ENCODE measurements at regions not wholly inside any gene's neighbourhood (a gene's known extent, or its start where the extent isn't known, plus 50 kb on each side); places are given as distances from the start of the nearest gene placed in this dataset.
"Not testable (repeated sequence)": the region's sequence is repeated elsewhere in the genome, so short reads cannot be mapped to it uniquely, and the experiment has no call there.

DNA sequence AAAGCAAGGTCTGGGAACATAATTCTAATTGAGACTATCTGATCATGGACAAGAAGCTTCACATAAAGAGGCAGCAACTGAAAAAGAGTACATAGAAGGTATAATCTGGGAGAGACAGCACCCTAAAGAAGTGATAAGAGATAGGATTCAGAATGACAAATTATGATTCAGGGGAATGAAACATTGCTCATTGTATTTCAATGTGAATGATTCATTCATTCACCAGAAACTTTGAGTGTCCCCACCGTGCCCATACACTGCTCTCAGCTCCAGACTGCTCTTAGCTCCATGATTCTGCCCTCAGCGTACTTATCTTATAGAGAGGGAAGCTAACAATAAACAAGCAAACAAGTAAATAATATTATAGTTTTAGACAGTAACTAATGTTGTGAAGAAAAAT, 329.3 kb upstream of the IRAK1BP1 start:
- 63% methylated on average over 1 of the region's 2 CpGs for WGBS

DNA sequence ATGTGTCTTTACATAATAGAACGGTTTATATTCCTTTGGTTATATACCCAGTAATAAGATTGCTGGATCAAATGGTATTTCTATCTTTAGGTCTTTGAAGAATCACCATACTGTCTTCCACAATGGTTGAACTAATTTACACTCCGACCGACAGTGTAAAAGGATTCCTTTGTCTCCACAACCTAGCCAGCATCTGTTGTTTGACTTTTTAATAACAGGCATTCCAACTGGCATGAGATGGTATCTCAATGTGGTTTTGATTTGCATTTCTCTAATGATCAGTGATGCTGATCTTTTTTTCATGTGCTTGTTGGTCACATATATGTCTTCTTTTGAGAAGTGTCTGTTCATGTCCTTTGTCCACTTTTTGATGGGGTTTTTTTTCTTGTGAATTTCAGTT, 319.7 kb upstream of the IRAK1BP1 start:
- not testable (repeated sequence) for H2AK5ac ChIP-seq (ENCODE audit: low read length, severe bottlenecking); H4K8ac ChIP-seq (ENCODE audit: low read length); DNase-seq; H3K4ac ChIP-seq (ENCODE audit: low read depth in 1 of 2, low read length in 2 of 2); H3K27me3 ChIP-seq (ENCODE audit: control insufficient read depth in 1 of 2, insufficient read depth in 1 of 2, low read length in 2 of 2); H2AFZ ChIP-seq (ENCODE audit: low read depth, low read length); H2BK5ac ChIP-seq (ENCODE audit: low read depth, low read length, poor library complexity, severe bottlenecking); H3K79me1 ChIP-seq (replicated peaks; ENCODE audit: low read length, poor library complexity, severe bottlenecking); H3K4me3 ChIP-seq (ENCODE audit: insufficient read depth in 1 of 2, low read depth in 1 of 2, low read length in 2 of 2); H3K23ac ChIP-seq (ENCODE audit: low read length in 2 of 2); H2BK15ac ChIP-seq (ENCODE audit: low read depth, poor library complexity, severe bottlenecking); H3K9me3 ChIP-seq (ENCODE audit: control insufficient read depth, low read length); H2BK12ac ChIP-seq (ENCODE audit: low read length in 2 of 2); H3K18ac ChIP-seq (ENCODE audit: low read depth in 1 of 2, low read length in 2 of 2); H3K4me2 ChIP-seq (ENCODE audit: low read length, poor library complexity, severe bottlenecking); H2BK120ac ChIP-seq (ENCODE audit: low read depth, low read length); H4K91ac ChIP-seq (ENCODE audit: low read length); H3K4me1 ChIP-seq (ENCODE audit: control insufficient read depth, insufficient read depth, low read depth, low read length); H3K27ac ChIP-seq (ENCODE audit: low read length, poor library complexity, severe bottlenecking); H3K36me3 ChIP-seq (ENCODE audit: control insufficient read depth in 1 of 2, insufficient read depth in 2 of 2, low read depth in 1 of 2, low read length in 2 of 2); H3K9ac ChIP-seq (ENCODE audit: low read length); H3K14ac ChIP-seq (ENCODE audit: low read length in 2 of 2)
- 93% methylated on average over 3 of the region's 3 CpGs for WGBS

More for the DNA sequence above, 329.3 kb upstream of the IRAK1BP1 start:
- no peak overlapping the region for H2BK15ac ChIP-seq (ENCODE audit: low read depth, poor library complexity, severe bottlenecking)
- H3K23ac ChIP-seq (ENCODE audit: low read length in 2 of 2): no peak overlapping the region
- DNase-seq: no peak
- peaks cover 3% of the 10 kb centered on the region for H3K9me3 ChIP-seq (ENCODE audit: control insufficient read depth, low read length)
- H4K91ac ChIP-seq (ENCODE audit: low read length): no peak overlapping the region
- H3K27me3 ChIP-seq (ENCODE audit: control insufficient read depth in 1 of 2, insufficient read depth in 1 of 2, low read length in 2 of 2): no peaks in the 10 kb centered on the region
- no peaks in the 10 kb centered on the region for H3K4me1 ChIP-seq (ENCODE audit: control insufficient read depth, insufficient read depth, low read depth, low read length)
- H2BK120ac ChIP-seq (ENCODE audit: low read depth, low read length): no peak overlapping the region
- H3K4me2 ChIP-seq (ENCODE audit: low read length, poor library complexity, severe bottlenecking): no peak overlapping the region
- H3K36me3 ChIP-seq (ENCODE audit: control insufficient read depth in 1 of 2, insufficient read depth in 2 of 2, low read depth in 1 of 2, low read length in 2 of 2): no peaks in the 10 kb centered on the region
- no peak overlapping the region for H2AK5ac ChIP-seq (ENCODE audit: low read length, severe bottlenecking)
- no peak overlapping the region for H2AFZ ChIP-seq (ENCODE audit: low read depth, low read length)
- H3K79me1 ChIP-seq (replicated peaks; ENCODE audit: low read length, poor library complexity, severe bottlenecking): no peaks in the 10 kb centered on the region
- H2BK12ac ChIP-seq (ENCODE audit: low read length in 2 of 2): no peak overlapping the region
- H3K4ac ChIP-seq (ENCODE audit: low read depth in 1 of 2, low read length in 2 of 2): no peak overlapping the region
- no peak overlapping the region for H3K18ac ChIP-seq (ENCODE audit: low read depth in 1 of 2, low read length in 2 of 2)
- H4K8ac ChIP-seq (ENCODE audit: low read length): no peak overlapping the region
- H3K14ac ChIP-seq (ENCODE audit: low read length in 2 of 2): no peak overlapping the region
- H3K9ac ChIP-seq (ENCODE audit: low read length): no peak overlapping the region
- H3K4me3 ChIP-seq (ENCODE audit: insufficient read depth in 1 of 2, low read depth in 1 of 2, low read length in 2 of 2): no peak overlapping the region
- no peak overlapping the region for H2BK5ac ChIP-seq (ENCODE audit: low read depth, low read length, poor library complexity, severe bottlenecking)
- no peak overlapping the region for H3K27ac ChIP-seq (ENCODE audit: low read length, poor library complexity, severe bottlenecking)

DNA sequence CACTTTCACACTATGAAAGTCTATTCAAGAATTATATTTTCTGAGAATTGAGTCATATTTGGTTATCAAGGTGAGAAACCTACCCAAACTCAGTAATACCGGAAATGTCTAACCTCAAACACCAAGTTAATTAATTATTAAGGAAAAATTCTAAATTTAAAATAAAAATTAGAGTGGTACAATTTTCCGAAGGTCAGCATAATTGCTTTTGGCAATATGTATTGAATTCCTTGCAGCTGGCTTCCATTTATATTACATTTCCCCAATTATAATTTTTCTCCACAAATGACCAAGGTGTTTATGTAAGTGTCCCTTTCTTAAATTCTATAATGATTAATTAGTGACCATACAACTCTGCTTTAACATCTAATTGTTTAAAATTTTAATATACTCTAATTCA, 316.0 kb upstream of the IRAK1BP1 start:
- H2BK12ac ChIP-seq (ENCODE audit: low read length in 2 of 2): no peak overlapping the region
- H3K4me1 ChIP-seq (ENCODE audit: control insufficient read depth, insufficient read depth, low read depth, low read length): no peaks in the 10 kb centered on the region
- H3K23ac ChIP-seq (ENCODE audit: low read length in 2 of 2): no peak overlapping the region
- H3K36me3 ChIP-seq (ENCODE audit: control insufficient read depth in 1 of 2, insufficient read depth in 2 of 2, low read depth in 1 of 2, low read length in 2 of 2): no peaks in the 10 kb centered on the region
- WGBS: no CpG with 5 or more reads among the region's 2 CpGs
- H3K27ac ChIP-seq (ENCODE audit: low read length, poor library complexity, severe bottlenecking): no peak overlapping the region
- H2BK5ac ChIP-seq (ENCODE audit: low read depth, low read length, poor library complexity, severe bottlenecking): no peak overlapping the region
- no peak overlapping the region for H3K4me2 ChIP-seq (ENCODE audit: low read length, poor library complexity, severe bottlenecking)
- H2AFZ ChIP-seq (ENCODE audit: low read depth, low read length): no peak overlapping the region
- H3K14ac ChIP-seq (ENCODE audit: low read length in 2 of 2): no peak overlapping the region
- peaks cover 15% of the 10 kb centered on the region for H3K9me3 ChIP-seq (ENCODE audit: control insufficient read depth, low read length)
- no peak for DNase-seq
- H3K27me3 ChIP-seq (ENCODE audit: control insufficient read depth in 1 of 2, insufficient read depth in 1 of 2, low read length in 2 of 2): no peaks in the 10 kb centered on the region
- no peaks in the 10 kb centered on the region for H3K79me1 ChIP-seq (replicated peaks; ENCODE audit: low read length, poor library complexity, severe bottlenecking)
- H3K4ac ChIP-seq (ENCODE audit: low read depth in 1 of 2, low read length in 2 of 2): no peak overlapping the region
- H4K8ac ChIP-seq (ENCODE audit: low read length): no peak overlapping the region
- no peak overlapping the region for H3K18ac ChIP-seq (ENCODE audit: low read depth in 1 of 2, low read length in 2 of 2)
- no peak overlapping the region for H2AK5ac ChIP-seq (ENCODE audit: low read length, severe bottlenecking)
- H2BK120ac ChIP-seq (ENCODE audit: low read depth, low read length): no peak overlapping the region
- no peak overlapping the region for H4K91ac ChIP-seq (ENCODE audit: low read length)
- H3K9ac ChIP-seq (ENCODE audit: low read length): no peak overlapping the region
- H3K4me3 ChIP-seq (ENCODE audit: insufficient read depth in 1 of 2, low read depth in 1 of 2, low read length in 2 of 2): no peak overlapping the region
- no peak overlapping the region for H2BK15ac ChIP-seq (ENCODE audit: low read depth, poor library complexity, severe bottlenecking)

DNA sequence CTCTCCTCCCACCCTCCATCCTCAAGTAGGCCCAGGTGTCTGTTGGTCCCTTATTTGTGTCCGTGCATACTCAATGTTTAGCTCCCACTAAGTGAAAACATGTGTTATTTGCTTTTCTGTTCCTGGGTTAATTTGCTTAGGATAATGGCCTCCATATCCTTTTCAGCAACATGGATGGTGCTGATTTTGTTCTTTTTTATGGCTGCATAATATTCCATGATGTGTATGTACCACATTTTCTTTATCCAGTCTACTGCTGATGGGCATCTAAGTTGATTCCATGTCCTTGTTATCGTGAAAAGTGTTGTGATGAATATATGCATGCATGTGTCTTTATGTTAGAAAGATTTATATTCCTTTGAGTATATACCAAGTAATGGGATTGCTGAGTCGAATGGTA, 314.9 kb upstream of the IRAK1BP1 start:
- no peaks in the 10 kb centered on the region for H3K36me3 ChIP-seq (ENCODE audit: control insufficient read depth in 1 of 2, insufficient read depth in 2 of 2, low read depth in 1 of 2, low read length in 2 of 2)
- no peak overlapping the region for H3K18ac ChIP-seq (ENCODE audit: low read depth in 1 of 2, low read length in 2 of 2)
- no peak overlapping the region for H2AFZ ChIP-seq (ENCODE audit: low read depth, low read length)
- no peak overlapping the region for H2BK15ac ChIP-seq (ENCODE audit: low read depth, poor library complexity, severe bottlenecking)
- H3K9ac ChIP-seq (ENCODE audit: low read length): no peak overlapping the region
- H2BK120ac ChIP-seq (ENCODE audit: low read depth, low read length): no peak overlapping the region
- H2BK12ac ChIP-seq (ENCODE audit: low read length in 2 of 2): no peak overlapping the region
- no peak overlapping the region for H3K23ac ChIP-seq (ENCODE audit: low read length in 2 of 2)
- no peaks in the 10 kb centered on the region for H3K4me1 ChIP-seq (ENCODE audit: control insufficient read depth, insufficient read depth, low read depth, low read length)
- H3K27ac ChIP-seq (ENCODE audit: low read length, poor library complexity, severe bottlenecking): no peak overlapping the region
- no peaks in the 10 kb centered on the region for H3K27me3 ChIP-seq (ENCODE audit: control insufficient read depth in 1 of 2, insufficient read depth in 1 of 2, low read length in 2 of 2)
- no peak overlapping the region for H4K91ac ChIP-seq (ENCODE audit: low read length)
- H3K79me1 ChIP-seq (replicated peaks; ENCODE audit: low read length, poor library complexity, severe bottlenecking): no peaks in the 10 kb centered on the region
- no peak for DNase-seq
- H3K4me3 ChIP-seq (ENCODE audit: insufficient read depth in 1 of 2, low read depth in 1 of 2, low read length in 2 of 2): no peak overlapping the region
- H2BK5ac ChIP-seq (ENCODE audit: low read depth, low read length, poor library complexity, severe bottlenecking): no peak overlapping the region
- no peak overlapping the region for H3K4me2 ChIP-seq (ENCODE audit: low read length, poor library complexity, severe bottlenecking)
- H3K4ac ChIP-seq (ENCODE audit: low read depth in 1 of 2, low read length in 2 of 2): no peak overlapping the region
- 82% methylated on average over 2 of the region's 3 CpGs for WGBS
- no peak overlapping the region for H3K14ac ChIP-seq (ENCODE audit: low read length in 2 of 2)
- peaks cover 18% of the 10 kb centered on the region for H3K9me3 ChIP-seq (ENCODE audit: control insufficient read depth, low read length)
- no peak overlapping the region for H4K8ac ChIP-seq (ENCODE audit: low read length)
- no peak overlapping the region for H2AK5ac ChIP-seq (ENCODE audit: low read length, severe bottlenecking)

Measured in mesenchymal stem cell (in vitro differentiated cells and primary cell).